Parathyroid adenoma (tissue), 2 donors: ENCODE measurements at regions not wholly inside any gene's neighbourhood (a gene's known extent, or its start where the extent isn't known, plus 50 kb on each side); places are given as distances from the start of the nearest gene placed in this dataset.

ENCODE experiments used
- H2AFZ ChIP-seq: fragments of 300-600 bp; sonication (generic); one replicate; pipeline ENCODE4 v1.7.0; 2017; ENCODE audit warnings: antibody characterized with exemption, mild to moderate bottlenecking
- H3K27ac ChIP-seq: fragments of 300-600 bp; sonication (generic); one replicate; pipeline ENCODE4 v1.7.0; 2017
- H3K27me3 ChIP-seq: fragments of 300-600 bp; sonication (generic); one replicate; pipeline ENCODE4 v1.7.0; 2017; ENCODE audit warnings: low read length; ENCODE audit not compliant: control insufficient read depth, insufficient read depth
- H3K36me3 ChIP-seq: fragments of 300-600 bp; sonication (generic); one replicate; pipeline ENCODE4 v1.7.0; 2017; ENCODE audit warnings: low read length; ENCODE audit not compliant: control insufficient read depth, insufficient read depth
- H3K4me1 ChIP-seq: fragments of 300-600 bp; sonication (generic); one replicate; pipeline ENCODE4 v1.7.0; 2017; ENCODE audit warnings: control low read depth
- H3K4me2 ChIP-seq: fragments of 300-600 bp; sonication (generic); one replicate; pipeline ENCODE4 v1.7.0; 2017; ENCODE audit warnings: low read length
- H3K4me3 ChIP-seq: fragments of 300-600 bp; sonication (generic); one replicate; pipeline ENCODE4 v1.7.0; 2017; ENCODE audit warnings: low read depth, low read length
- H3K79me2 ChIP-seq: fragments of 300-600 bp; sonication (generic); one replicate; pipeline ENCODE4 v1.7.0; 2017; ENCODE audit warnings: control low read depth
- H3K9ac ChIP-seq: fragments of 300-600 bp; sonication (generic); one replicate; pipeline ENCODE4 v1.7.0; 2017; ENCODE audit warnings: mild to moderate bottlenecking
- H3K9me3 ChIP-seq: fragments of 300-600 bp; sonication (generic); one replicate; pipeline ENCODE4 v1.7.0; 2017; ENCODE audit warnings: low read length; ENCODE audit not compliant: control insufficient read depth
- CTCF ChIP-seq: fragments of 300-600 bp; sonication (generic); IDR thresholded peaks from one replicate; pipeline ENCODE4 v1.7.0; 2017; ENCODE audit warnings: antibody characterized with exemption, mild to moderate bottlenecking
- donor health status: primary hyperparathyroidism.

- H3K4me2 ChIP-seq = no peak overlapping the region
- no peak for TF ChIP-seq CTCF
- H3K4me3 ChIP-seq = no peak overlapping the region
- H3K36me3 ChIP-seq = no peaks in the 10 kb centered on the region
- H2AFZ ChIP-seq = no peak overlapping the region
- no peaks in the 10 kb centered on the region for H3K4me1 ChIP-seq
- H3K27me3 ChIP-seq = no peaks in the 10 kb centered on the region
- H3K79me2 ChIP-seq = no peaks in the 10 kb centered on the region
- no peaks in the 10 kb centered on the region for H3K9me3 ChIP-seq
- no peak overlapping the region for H3K27ac ChIP-seq
- no peak overlapping the region for H3K9ac ChIP-seq
Measured at GRCh38 chr11:121933694-121934093, 182.3 kb downstream of the BLID start.

GRCh38 chr11:121933294-121933693 is 182.7 kb downstream of the BLID start:
- no peak overlapping the region for H3K27ac ChIP-seq
- H3K4me2 ChIP-seq = no peak overlapping the region
- no peaks in the 10 kb centered on the region for H3K4me1 ChIP-seq
- H3K79me2 ChIP-seq = no peaks in the 10 kb centered on the region
- no peaks in the 10 kb centered on the region for H3K9me3 ChIP-seq
- no peaks in the 10 kb centered on the region for H3K36me3 ChIP-seq
- H3K9ac ChIP-seq = no peak overlapping the region
- no peak overlapping the region for H2AFZ ChIP-seq
- no peak overlapping the region for H3K4me3 ChIP-seq
- H3K27me3 ChIP-seq = no peaks in the 10 kb centered on the region
- TF ChIP-seq CTCF = no peak

GRCh38 chr11:121932646-121933185 is 183.3 kb downstream of the BLID start:
- Histone ChIP-seq H3K27ac (no peak overlapping the region), H3K79me2 (no peaks in the 10 kb centered on the region), H2AFZ (no peak overlapping the region), H3K4me2 (no peak overlapping the region), H3K4me3 (no peak overlapping the region), H3K4me1 (no peaks in the 10 kb centered on the region), H3K9me3 (no peaks in the 10 kb centered on the region), H3K9ac (no peak overlapping the region), H3K27me3 (no peaks in the 10 kb centered on the region), H3K36me3 (no peaks in the 10 kb centered on the region)
- no peak for TF ChIP-seq CTCF

- H3K27ac ChIP-seq = no peak overlapping the region
- no peak for TF ChIP-seq CTCF
Measured at GRCh38 chr11:121931748-121932352, 184.2 kb downstream of the BLID start.

GRCh38 chr11:121931121-121931520 is 184.9 kb downstream of the BLID start:
- no peak overlapping the region for H2AFZ ChIP-seq
- no peaks in the 10 kb centered on the region for H3K4me1 ChIP-seq
- H3K27ac ChIP-seq = no peak overlapping the region
- no peak overlapping the region for H3K4me2 ChIP-seq
- H3K79me2 ChIP-seq = no peaks in the 10 kb centered on the region
- no peak overlapping the region for H3K4me3 ChIP-seq
- H3K9ac ChIP-seq = no peak overlapping the region
- H3K27me3 ChIP-seq = no peaks in the 10 kb centered on the region
- H3K36me3 ChIP-seq = no peaks in the 10 kb centered on the region
- no peaks in the 10 kb centered on the region for H3K9me3 ChIP-seq
- no peak for TF ChIP-seq CTCF

More at GRCh38 chr11:121931748-121932352, 184.2 kb downstream of the BLID start:
- Histone ChIP-seq H3K4me3 (no peak overlapping the region), H3K9ac (no peak overlapping the region), H3K9me3 (no peaks in the 10 kb centered on the region), H3K27me3 (no peaks in the 10 kb centered on the region), H3K79me2 (no peaks in the 10 kb centered on the region), H3K4me1 (no peaks in the 10 kb centered on the region), H3K4me2 (no peak overlapping the region), H3K36me3 (no peaks in the 10 kb centered on the region), H2AFZ (no peak overlapping the region)
